Neural crest cell (in vitro differentiated cells): ENCODE measurements at regions not wholly inside any gene's neighbourhood (a gene's known extent, or its start where the extent isn't known, plus 50 kb on each side); places are given as distances from the start of the nearest gene placed in this dataset.

Experiments
- DNase-seq: peaks from one replicate; pipeline ENCODE4 v3.0.0; 2021; ENCODE audit warnings: low read depth, mixed read lengths, low spot score
- H3K27ac Mint-ChIP-seq: one replicate; pipeline ENCODE4 v1.8.0; 2021; ENCODE audit warnings: mild to moderate bottlenecking, mixed read lengths; ENCODE audit not compliant: unreplicated experiment
- H3K27me3 Mint-ChIP-seq: 2 replicates; pipeline ENCODE4 v1.8.0; 2021; ENCODE audit warnings: low read depth, mild to moderate bottlenecking, mixed read lengths
- H3K36me3 Mint-ChIP-seq: 2 replicates; pipeline ENCODE4 v1.8.0; 2021; ENCODE audit warnings: low read depth, mild to moderate bottlenecking, mixed read lengths
- H3K4me1 Mint-ChIP-seq: 2 replicates; pipeline ENCODE4 v1.8.0; 2021; ENCODE audit warnings: mixed read lengths
- H3K4me3 Mint-ChIP-seq: one replicate; pipeline ENCODE4 v1.8.0; 2021; ENCODE audit warnings: mild to moderate bottlenecking, mixed read lengths
- H3K9me3 Mint-ChIP-seq: 2 replicates; pipeline ENCODE4 v1.8.0; 2021; ENCODE audit warnings: mixed read lengths
- CTCF ChIP-seq: fragments of 200-600 bp; sonication (generic); conservative IDR thresholded peaks from 2 replicates; pipeline ENCODE4 v1.5.0; 2021; ENCODE audit warnings: antibody characterized with exemption, mild to moderate bottlenecking

- TF ChIP-seq CTCF, result no peak
Observed at GRCh38 chr20:39538317-39538716, 576.2 kb downstream of the DHX35 start.

GRCh38 chr20:39535301-39535700, 573.2 kb downstream of the DHX35 start:
- Mint-ChIP-seq H3K9me3 (no peaks in the 10 kb centered on the region), H3K4me1 (peaks cover 11% of the 10 kb centered on the region), H3K4me3 (no peak overlapping the region), H3K36me3 (no peaks in the 10 kb centered on the region), H3K27me3 (peaks cover 3% of the 10 kb centered on the region), H3K27ac (no peak overlapping the region)
- DNase-seq, result no peak
- no peak for TF ChIP-seq CTCF

More at GRCh38 chr20:39538317-39538716, 576.2 kb downstream of the DHX35 start:
- Mint-ChIP-seq H3K36me3 (no peaks in the 10 kb centered on the region), H3K27ac (no peak overlapping the region), H3K27me3 (no peaks in the 10 kb centered on the region), H3K4me3 (no peak overlapping the region), H3K4me1 (peaks cover 13% of the 10 kb centered on the region), H3K9me3 (peaks cover 2% of the 10 kb centered on the region)
- DNase-seq, result no peak

- no peak for DNase-seq
- TF ChIP-seq CTCF, result no peak
- Mint-ChIP-seq H3K36me3 (no peaks in the 10 kb centered on the region), H3K4me3 (no peak overlapping the region), H3K27me3 (peaks cover 3% of the 10 kb centered on the region), H3K9me3 (no peaks in the 10 kb centered on the region), H3K4me1 (peaks cover 11% of the 10 kb centered on the region), H3K27ac (no peak overlapping the region)
Observed at GRCh38 chr20:39534846-39535245, 572.7 kb downstream of the DHX35 start.

GRCh38 chr20:39533858-39534257, 571.7 kb downstream of the DHX35 start:
- Mint-ChIP-seq H3K4me3 (no peak overlapping the region), H3K36me3 (no peaks in the 10 kb centered on the region), H3K4me1 (peaks cover 11% of the 10 kb centered on the region), H3K9me3 (no peaks in the 10 kb centered on the region), H3K27ac (no peak overlapping the region), H3K27me3 (peaks cover 3% of the 10 kb centered on the region)
- no peak for DNase-seq
- no peak for TF ChIP-seq CTCF

- Mint-ChIP-seq H3K9me3 (no peaks in the 10 kb centered on the region), H3K4me3 (no peak overlapping the region), H3K36me3 (no peaks in the 10 kb centered on the region), H3K27ac (no peak overlapping the region), H3K4me1 (peaks cover 4% of the 10 kb centered on the region), H3K27me3 (peaks cover 3% of the 10 kb centered on the region)
- no peak for DNase-seq
- no peak for TF ChIP-seq CTCF
Observed at GRCh38 chr20:39532205-39532604, 570.1 kb downstream of the DHX35 start.

- no peak for TF ChIP-seq CTCF
- Mint-ChIP-seq H3K9me3 (no peaks in the 10 kb centered on the region), H3K36me3 (no peaks in the 10 kb centered on the region), H3K4me3 (no peak overlapping the region), H3K27me3 (peaks cover 3% of the 10 kb centered on the region), H3K4me1 (peaks cover 4% of the 10 kb centered on the region), H3K27ac (no peak overlapping the region)
- DNase-seq, result no peak
Observed at GRCh38 chr20:39528436-39528835, 566.3 kb downstream of the DHX35 start.
